WTC11 (cell line): ENCODE measurements at regions not wholly inside any gene's neighbourhood (a gene's known extent, or its start where the extent isn't known, plus 50 kb on each side); places are given as distances from the start of the nearest gene placed in this dataset.

Experiments used
- ATF3 ChIP-seq: sonication (generic); formaldehyde crosslinking; conservative IDR thresholded peaks from 2 replicates; pipeline ENCODE4 v1.8.1; 2022; ENCODE audit warnings: mild to moderate bottlenecking, missing genetic modification reagents
- CTCF ChIP-seq: fragments of 200-600 bp; IDR thresholded peaks from 2 replicates; pipeline ENCODE4 v1.8.0; 2022; ENCODE audit warnings: antibody characterized with exemption
- ESRRA ChIP-seq: sonication (generic); formaldehyde crosslinking; IDR thresholded peaks from 2 replicates; pipeline ENCODE4 v1.8.1; 2022; ENCODE audit warnings: mild to moderate bottlenecking, missing genetic modification reagents, borderline replicate concordance
- ZNF281 ChIP-seq: sonication (generic); formaldehyde crosslinking; IDR thresholded peaks from 2 replicates; pipeline ENCODE4 v1.8.0; 2023; ENCODE audit warnings: mild to moderate bottlenecking, missing genetic modification reagents

GRCh38 chr2:7646661-7647060, 729.4 kb downstream of the RNF144A start:
- TF ChIP-seq ATF3 (no peak), CTCF (no peak), ESRRA (no peak), ZNF281 (no peak)
